ENCODE measurements at regions not wholly inside any gene's neighbourhood (a gene's known extent, or its start where the extent isn't known, plus 50 kb on each side); places are given as distances from the start of the nearest gene placed in this dataset.

DNA sequence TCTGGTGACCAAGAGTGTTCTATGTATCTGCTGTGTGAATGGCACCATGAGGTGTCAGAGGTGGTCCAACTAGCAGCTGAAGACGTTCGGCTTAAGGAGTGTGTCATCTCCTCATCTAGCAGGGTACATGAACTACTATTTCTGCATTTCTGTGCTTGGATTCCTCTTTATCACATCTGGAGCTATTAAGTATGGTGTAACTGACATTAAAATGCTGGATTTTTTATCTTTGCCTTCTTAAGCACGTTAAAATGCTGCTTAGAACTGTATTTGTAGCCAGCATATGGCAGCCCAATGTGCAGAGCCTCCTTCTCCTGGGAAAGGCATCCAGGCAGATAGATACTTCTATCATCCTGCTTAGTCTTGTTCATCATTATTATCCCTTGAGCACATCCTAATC, 409.3 kb upstream of the MMADHC start:
- Histone ChIP-seq H3K23ac (ENCODE audit: insufficient read length, low read depth, low read length) (no peak overlapping the region), H2BK15ac (ENCODE audit: low read depth, low read length) (no peak overlapping the region), H3K9ac (ENCODE audit: extremely low read depth, insufficient read length, low read length) (no peak overlapping the region), H3K9me3 (ENCODE audit: control insufficient read depth, low read depth, low read length) (no peaks in the 10 kb centered on the region), H3K4me1 (ENCODE audit: insufficient read depth, low read length) (no peaks in the 10 kb centered on the region), H4K20me1 (ENCODE audit: control insufficient read depth, insufficient read depth, insufficient read length) (no peaks in the 10 kb centered on the region), H4K5ac (ENCODE audit: insufficient read length, low read depth, low read length) (no peak overlapping the region), H3K4me2 (ENCODE audit: insufficient read depth, insufficient read length, low read length) (no peak overlapping the region), H2BK12ac (ENCODE audit: insufficient read length, low read depth, low read length) (no peak overlapping the region), H2BK120ac (ENCODE audit: low read depth, low read length, poor library complexity, severe bottlenecking) (no peak overlapping the region), H3K4ac (ENCODE audit: low read depth, low read length) (no peak overlapping the region), H3K18ac (ENCODE audit: insufficient read length, low read depth, low read length) (no peak overlapping the region), H2BK5ac (ENCODE audit: insufficient read length, low read length) (no peak overlapping the region), H3T11ph (ENCODE audit: low read length) (no peak overlapping the region), H3K27me3 (ENCODE audit: insufficient read depth, low read length) (no peaks in the 10 kb centered on the region), H2BK20ac (ENCODE audit: low read depth, low read length, poor library complexity, severe bottlenecking) (no peak overlapping the region), H3K56ac (ENCODE audit: insufficient read length, low read depth, low read length) (no peak overlapping the region), H2AK5ac (ENCODE audit: insufficient read length, low read length) (no peak overlapping the region), H3K27ac (ENCODE audit: insufficient read length, low read depth, low read length) (no peak overlapping the region), H2AFZ (ENCODE audit: low read length) (no peak overlapping the region), H4K91ac (ENCODE audit: insufficient read length, low read depth, low read length) (no peak overlapping the region), H4K8ac (replicated peaks; ENCODE audit: insufficient read length, low read depth, low read length) (no peak overlapping the region), H3K79me1 (ENCODE audit: insufficient read depth, low read depth, low read length, poor library complexity, severe bottlenecking) (no peaks in the 10 kb centered on the region), H3K14ac (ENCODE audit: insufficient read depth, low read length) (no peak overlapping the region), H3K79me2 (ENCODE audit: insufficient read depth, low read length) (no peaks in the 10 kb centered on the region), H3K23me2 (ENCODE audit: insufficient read length, low read depth, low read length, poor library complexity, severe bottlenecking) (no peaks in the 10 kb centered on the region)
- Mint-ChIP-seq H3K4me3 (no peak overlapping the region), H3K4me1 (no peaks in the 10 kb centered on the region), H3K27ac (no peak overlapping the region), H3K27me3 (ENCODE audit: low read depth) (no peaks in the 10 kb centered on the region), H3K36me3 (ENCODE audit: insufficient read depth in 1 of 3, low read depth in 3 of 3) (peaks cover 0 to 6% (median 0%) of the 10 kb centered on the region in 3 experiments; a peak in 2 of 7 replicates), H3K9me3 (peaks cover 3 to 4% of the 10 kb centered on the region in 2 experiments; a peak in 2 of 5 replicates)
- TF ChIP-seq, protein P1, sequence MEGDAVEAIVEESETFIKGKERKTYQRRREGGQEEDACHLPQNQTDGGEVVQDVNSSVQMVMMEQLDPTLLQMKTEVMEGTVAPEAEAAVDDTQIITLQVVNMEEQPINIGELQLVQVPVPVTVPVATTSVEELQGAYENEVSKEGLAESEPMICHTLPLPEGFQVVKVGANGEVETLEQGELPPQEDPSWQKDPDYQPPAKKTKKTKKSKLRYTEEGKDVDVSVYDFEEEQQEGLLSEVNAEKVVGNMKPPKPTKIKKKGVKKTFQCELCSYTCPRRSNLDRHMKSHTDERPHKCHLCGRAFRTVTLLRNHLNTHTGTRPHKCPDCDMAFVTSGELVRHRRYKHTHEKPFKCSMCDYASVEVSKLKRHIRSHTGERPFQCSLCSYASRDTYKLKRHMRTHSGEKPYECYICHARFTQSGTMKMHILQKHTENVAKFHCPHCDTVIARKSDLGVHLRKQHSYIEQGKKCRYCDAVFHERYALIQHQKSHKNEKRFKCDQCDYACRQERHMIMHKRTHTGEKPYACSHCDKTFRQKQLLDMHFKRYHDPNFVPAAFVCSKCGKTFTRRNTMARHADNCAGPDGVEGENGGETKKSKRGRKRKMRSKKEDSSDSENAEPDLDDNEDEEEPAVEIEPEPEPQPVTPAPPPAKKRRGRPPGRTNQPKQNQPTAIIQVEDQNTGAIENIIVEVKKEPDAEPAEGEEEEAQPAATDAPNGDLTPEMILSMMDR (conservative IDR thresholded peaks at IDR 0.05): no peak
- WGBS (ENCODE audit: extremely low coverage, insufficient read length, low lambda C conversion rate): no CpG with 5 or more reads among the region's 3 CpGs
- no peak for DNase-seq
